H54 (cell line): ENCODE measurements at regions not wholly inside any gene's neighbourhood (a gene's known extent, or its start where the extent isn't known, plus 50 kb on each side); places are given as distances from the start of the nearest gene placed in this dataset.
"Not testable (repeated sequence)": the region's sequence is repeated elsewhere in the genome, so short reads cannot be mapped to it uniquely, and the experiment has no call there.

ENCODE experiments used
- DNase-seq: peaks from one replicate; pipeline ENCODE4 v3.0.0; 2011; ENCODE audit warnings: low spot score, mixed read lengths; ENCODE audit not compliant: insufficient read length
- FAIRE-seq: peaks from 3 replicates; lab custom pipeline; 2011; peaks lifted over from hg19 to GRCh38; lab: Jason Lieb, UNC
- POLR2A ChIP-seq: IDR thresholded peaks from 2 replicates; pipeline ENCODE4 v1.6.1; 2011; ENCODE audit warnings: low read depth, mild to moderate bottlenecking, low read length

- DNase-seq, result no peak
- no peak for FAIRE-seq
- no peak for TF ChIP-seq POLR2A
These were observed 420.2 kb upstream of the IRX1 start for GRCh38 chr5:3175416-3175815.

DNA sequence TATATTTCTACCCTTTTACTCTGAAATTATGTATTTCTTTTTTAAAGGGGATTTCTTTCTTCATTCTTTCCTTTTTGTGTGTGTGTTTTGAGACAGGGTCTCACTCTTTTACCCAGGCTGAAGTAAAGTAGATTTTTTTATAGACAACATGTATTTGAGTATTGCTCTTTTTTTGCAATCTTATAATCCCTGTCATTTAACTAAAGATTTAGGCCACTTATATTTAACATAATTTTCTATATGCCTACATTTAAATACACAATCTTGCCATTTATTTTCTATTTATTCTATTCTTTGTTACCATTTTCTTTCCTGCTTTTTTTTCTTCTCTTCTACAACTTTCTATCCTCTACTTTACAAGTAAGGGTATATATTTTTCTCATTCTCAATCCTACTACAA is 416.0 kb upstream of the IRX2 start:
- DNase-seq (no peak), FAIRE-seq (no peak)
- no peak for TF ChIP-seq POLR2A

DNA sequence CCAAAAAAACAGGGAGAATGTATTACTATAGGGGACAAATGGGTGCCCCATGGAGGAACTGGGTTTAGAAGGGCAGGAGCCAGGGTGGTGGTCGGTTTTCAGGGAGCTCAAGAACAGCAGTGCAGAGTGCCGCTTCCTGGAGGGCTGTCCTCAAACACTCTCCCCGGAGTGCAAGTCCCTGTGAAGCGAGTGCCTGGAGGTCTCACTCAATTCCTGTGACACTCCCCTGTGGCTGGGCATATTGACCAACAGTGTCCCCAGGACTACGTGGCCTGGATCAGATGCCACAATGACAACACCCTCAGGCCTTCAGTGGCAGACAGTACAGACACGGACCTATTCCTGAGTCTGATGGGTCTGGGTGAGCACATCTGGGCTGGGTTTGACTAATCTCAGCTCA is 412.1 kb upstream of the IRX2 start:
- FAIRE-seq (no peak), DNase-seq (no peak)
- TF ChIP-seq POLR2A, result no peak

DNA sequence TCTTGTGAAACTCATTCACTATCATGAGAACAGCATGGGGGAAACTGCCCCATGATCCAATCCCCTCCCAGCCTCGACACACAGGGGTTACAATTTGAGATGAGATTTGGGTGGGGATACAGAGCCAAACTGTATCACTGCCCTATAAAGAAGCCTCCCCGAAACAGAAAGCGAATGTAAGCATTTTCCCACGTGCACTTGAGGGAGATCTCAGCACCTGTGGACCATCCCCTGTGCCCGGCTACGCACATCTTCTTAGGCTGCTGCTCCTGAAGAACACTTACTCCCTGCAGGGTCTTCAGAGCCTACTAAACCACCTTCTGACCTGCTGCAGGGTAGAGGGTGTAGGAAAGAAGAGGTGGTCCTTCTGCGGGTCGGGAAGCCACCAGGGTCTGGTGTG is 410.2 kb upstream of the IRX2 start:
- DNase-seq (no peak), FAIRE-seq (no peak)
- TF ChIP-seq POLR2A, result no peak

GRCh38 chr5:3157214-3157613 is 405.7 kb upstream of the IRX2 start:
- TF ChIP-seq POLR2A, result no peak
- DNase-seq (no peak), FAIRE-seq (no peak)

GRCh38 chr5:3155717-3156116 is 404.2 kb upstream of the IRX2 start:
- TF ChIP-seq POLR2A, result no peak
- DNase-seq, result no peak
- FAIRE-seq, result no peak

GRCh38 chr5:3155046-3155445 is 403.6 kb upstream of the IRX2 start:
- DNase-seq (no peak), FAIRE-seq (no peak)
- TF ChIP-seq POLR2A, result no peak

GRCh38 chr5:3153906-3154305 is 402.4 kb upstream of the IRX2 start:
- no peak for TF ChIP-seq POLR2A
- DNase-seq, result no peak
- no peak for FAIRE-seq

- TF ChIP-seq POLR2A, result no peak
- FAIRE-seq, result no peak
- no peak for DNase-seq
These were observed 401.9 kb upstream of the IRX2 start for GRCh38 chr5:3153226-3153858.

DNA sequence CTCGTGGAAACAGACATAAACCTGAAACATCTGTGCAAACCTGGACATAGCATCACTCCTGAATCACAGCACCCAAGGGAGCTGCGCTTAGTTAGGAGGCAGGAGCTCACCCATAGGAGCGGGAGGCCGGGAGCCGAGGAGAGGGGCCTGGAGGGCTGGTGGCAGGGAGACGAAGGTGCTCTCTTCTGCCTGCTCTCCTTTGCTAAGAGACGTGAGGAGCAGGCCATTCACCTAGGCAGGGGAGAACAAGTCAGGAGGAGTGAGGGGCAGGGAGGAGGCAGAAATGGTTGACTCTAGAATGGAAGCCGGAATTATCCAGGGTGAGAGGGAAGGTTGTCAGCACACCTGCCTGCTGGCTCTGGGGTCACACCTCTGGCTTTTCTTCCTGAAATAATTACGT is 398.4 kb upstream of the IRX2 start:
- FAIRE-seq (no peak), DNase-seq (no peak)
- no peak for TF ChIP-seq POLR2A

DNA sequence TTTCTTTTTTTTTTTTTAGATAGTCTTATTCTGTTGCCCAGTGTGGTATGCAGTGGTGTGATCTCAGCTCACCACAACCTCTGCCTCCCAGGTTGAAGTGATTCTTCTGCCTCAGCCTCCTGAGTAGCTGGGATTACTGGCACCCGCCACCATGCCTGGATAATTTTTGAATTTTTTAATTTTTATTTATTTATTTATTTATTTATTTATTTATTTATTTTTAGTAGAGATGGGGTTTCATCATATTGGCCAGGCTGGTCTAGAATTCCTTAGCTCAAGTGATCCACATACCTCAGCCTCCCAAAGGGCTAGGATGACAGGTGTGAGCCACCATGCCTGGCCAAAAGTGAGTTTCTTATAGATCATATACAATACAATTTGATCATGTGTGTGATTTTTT is 395.9 kb upstream of the IRX2 start:
- FAIRE-seq, DNase-seq: not testable (repeated sequence)

GRCh38 chr5:3145641-3146040 is 394.2 kb upstream of the IRX2 start:
- DNase-seq (no peak), FAIRE-seq (no peak)
- no peak for TF ChIP-seq POLR2A

DNA sequence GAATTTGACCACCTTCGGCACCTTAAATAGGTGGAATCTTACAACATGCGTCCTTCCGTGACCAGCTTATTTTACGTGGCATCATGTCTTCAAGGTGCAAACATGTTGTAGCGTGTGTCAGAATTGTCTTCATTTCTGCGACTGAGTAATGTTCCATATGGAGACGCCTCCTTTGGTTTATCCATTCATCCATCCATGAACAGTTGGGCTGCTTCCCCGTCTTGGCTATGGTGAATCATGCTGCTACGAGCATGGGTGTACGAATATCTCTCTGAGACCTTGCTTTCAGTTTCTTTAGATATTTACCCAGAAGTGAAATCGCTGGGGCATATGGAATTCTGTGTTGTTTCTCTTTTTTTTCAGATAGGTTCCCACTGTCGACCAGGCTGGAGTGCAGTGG is 391.9 kb upstream of the IRX2 start:
- no peak for TF ChIP-seq POLR2A
- DNase-seq (no peak), FAIRE-seq (no peak)

- no peak for FAIRE-seq
- no peak for TF ChIP-seq POLR2A
These were observed 391.0 kb upstream of the IRX2 start for GRCh38 chr5:3142261-3143027.

GRCh38 chr5:3140117-3140516 is 388.6 kb upstream of the IRX2 start:
- FAIRE-seq, result no peak
- TF ChIP-seq POLR2A, result no peak
- no peak for DNase-seq

More at GRCh38 chr5:3142261-3143027, 391.0 kb upstream of the IRX2 start:
- no peak for DNase-seq
